ENCODE measurements at regions not wholly inside any gene's neighbourhood (a gene's known extent, or its start where the extent isn't known, plus 50 kb on each side); places are given as distances from the start of the nearest gene placed in this dataset.

DNA sequence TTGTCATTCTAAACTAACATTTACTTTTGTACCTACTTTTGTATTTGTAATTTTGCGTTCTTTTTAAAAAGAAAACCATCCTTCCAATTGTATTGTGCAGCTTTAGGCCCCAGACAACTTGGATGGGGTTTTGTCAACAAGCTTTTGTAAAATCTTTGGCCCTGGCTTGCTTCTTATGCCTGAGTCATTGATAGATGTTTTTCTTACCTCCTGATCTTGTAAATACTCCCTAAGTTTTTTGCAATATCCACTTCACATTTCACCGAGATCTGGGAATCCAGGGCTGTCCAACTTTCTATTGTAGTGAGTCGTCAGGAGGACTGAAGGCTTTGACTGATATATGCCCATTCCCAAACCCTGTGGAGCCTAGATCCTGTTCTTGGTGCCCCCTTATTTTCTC is 126.9 kb upstream of the GUCY1A1 start:
- H3K4me3 ChIP-seq (ENCODE audit: low read depth, low read length), result no peak overlapping the region
- no peaks in the 10 kb centered on the region for H3K36me3 ChIP-seq (ENCODE audit: control insufficient read depth, insufficient read depth, low read length)
- ChIA-PET POLR2A (no interaction called here), CTCF (interaction anchor here (1.1 kb wide), 1 partner anchor 11 kb away, joined by 3 read pairs; no protein-coding TSS in a partner anchor)
- DNase-seq (ENCODE audit: low read depth), result no peak
- TF ChIP-seq, protein P1, sequence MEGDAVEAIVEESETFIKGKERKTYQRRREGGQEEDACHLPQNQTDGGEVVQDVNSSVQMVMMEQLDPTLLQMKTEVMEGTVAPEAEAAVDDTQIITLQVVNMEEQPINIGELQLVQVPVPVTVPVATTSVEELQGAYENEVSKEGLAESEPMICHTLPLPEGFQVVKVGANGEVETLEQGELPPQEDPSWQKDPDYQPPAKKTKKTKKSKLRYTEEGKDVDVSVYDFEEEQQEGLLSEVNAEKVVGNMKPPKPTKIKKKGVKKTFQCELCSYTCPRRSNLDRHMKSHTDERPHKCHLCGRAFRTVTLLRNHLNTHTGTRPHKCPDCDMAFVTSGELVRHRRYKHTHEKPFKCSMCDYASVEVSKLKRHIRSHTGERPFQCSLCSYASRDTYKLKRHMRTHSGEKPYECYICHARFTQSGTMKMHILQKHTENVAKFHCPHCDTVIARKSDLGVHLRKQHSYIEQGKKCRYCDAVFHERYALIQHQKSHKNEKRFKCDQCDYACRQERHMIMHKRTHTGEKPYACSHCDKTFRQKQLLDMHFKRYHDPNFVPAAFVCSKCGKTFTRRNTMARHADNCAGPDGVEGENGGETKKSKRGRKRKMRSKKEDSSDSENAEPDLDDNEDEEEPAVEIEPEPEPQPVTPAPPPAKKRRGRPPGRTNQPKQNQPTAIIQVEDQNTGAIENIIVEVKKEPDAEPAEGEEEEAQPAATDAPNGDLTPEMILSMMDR (IDR thresholded peaks at IDR 0.05; ENCODE audit: insufficient read depth, low read depth, low read length), result no peak
- no peaks in the 10 kb centered on the region for H3K27me3 ChIP-seq (ENCODE audit: control insufficient read depth, insufficient read depth, low read length)

DNA sequence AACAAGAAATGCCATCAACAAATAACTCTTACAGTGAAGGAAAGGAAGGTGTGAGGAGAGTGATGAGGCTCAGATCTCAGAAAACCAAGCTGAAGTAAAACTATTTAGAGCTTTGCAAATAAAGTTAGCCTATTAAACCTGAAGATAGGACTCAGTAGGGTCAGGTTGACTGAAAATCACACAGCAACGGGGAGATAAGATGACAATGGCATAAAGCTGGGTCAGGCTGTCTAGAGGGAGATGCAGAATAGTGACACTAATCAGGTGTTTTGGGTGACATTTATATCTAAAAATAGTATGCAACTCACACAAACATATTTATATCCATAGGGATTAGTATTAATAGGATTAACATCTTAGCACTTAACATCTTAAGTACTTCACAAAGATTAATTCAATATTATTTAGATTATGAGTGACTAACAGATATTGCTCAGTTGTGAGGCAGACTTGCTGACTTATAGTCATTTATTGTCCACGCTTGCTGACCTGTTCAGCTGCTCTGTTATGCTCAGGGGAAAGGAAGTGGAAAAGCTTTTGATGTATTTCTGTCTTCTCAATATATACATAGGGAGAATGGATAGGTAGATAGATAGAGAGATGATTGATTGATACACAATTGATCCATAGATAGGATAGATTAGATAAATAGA is 130.7 kb upstream of the GUCY1A1 start:
- ChIA-PET POLR2A (no interaction called here), CTCF (interaction anchor here (0.9 to 1.2 kb wide), 2 partner anchors 9 to 251 kb away, joined by 3 read pairs; no protein-coding TSS in a partner anchor)
- Histone ChIP-seq H3K4me3 (ENCODE audit: low read depth, low read length) (no peak overlapping the region), H3K36me3 (ENCODE audit: control insufficient read depth, insufficient read depth, low read length) (no peaks in the 10 kb centered on the region), H3K27me3 (ENCODE audit: control insufficient read depth, insufficient read depth, low read length) (no peaks in the 10 kb centered on the region)
- DNase-seq (ENCODE audit: low read depth), result no peak
- TF ChIP-seq, protein P1 (IDR thresholded peaks at IDR 0.05; ENCODE audit: insufficient read depth, low read depth, low read length), result no peak

DNA sequence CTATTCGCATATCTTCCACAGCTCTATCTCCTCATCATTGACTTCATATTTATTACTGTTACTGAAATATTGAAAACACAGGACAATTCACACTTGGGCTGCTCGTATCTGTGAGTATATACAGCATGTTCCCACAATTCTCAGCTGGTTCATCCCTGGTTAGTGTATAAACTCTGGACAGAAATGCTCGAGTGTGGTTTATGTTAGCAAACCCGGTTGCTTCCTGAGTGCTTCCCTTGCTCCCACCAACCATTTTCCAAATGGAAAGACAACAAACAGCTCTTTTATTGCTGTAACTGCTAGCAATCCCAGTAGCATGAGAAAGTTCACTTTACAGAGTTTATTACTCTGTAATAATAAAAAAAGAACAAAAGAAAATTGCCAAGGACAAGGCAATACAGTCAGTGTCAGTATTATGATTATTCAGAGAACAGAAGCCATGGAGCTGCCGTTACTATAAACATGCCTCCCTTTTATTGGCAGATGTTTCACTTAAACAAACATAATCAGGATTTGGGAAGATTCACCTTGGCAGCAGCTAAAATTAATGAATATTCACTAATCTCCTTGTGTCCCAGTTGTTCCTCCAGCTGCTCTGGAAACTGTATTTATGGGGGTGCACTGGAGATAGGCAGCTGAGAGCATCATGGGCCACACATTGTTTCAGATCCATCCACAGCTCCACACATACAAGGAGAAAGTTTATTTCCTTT is 134.1 kb upstream of the GUCY1A1 start:
- POLR2A ChIA-PET, result no interaction called here
- TF ChIP-seq, protein P1 (IDR thresholded peaks at IDR 0.05; ENCODE audit: insufficient read depth, low read depth, low read length), result no peak
- no peak for DNase-seq (ENCODE audit: low read depth)

DNA sequence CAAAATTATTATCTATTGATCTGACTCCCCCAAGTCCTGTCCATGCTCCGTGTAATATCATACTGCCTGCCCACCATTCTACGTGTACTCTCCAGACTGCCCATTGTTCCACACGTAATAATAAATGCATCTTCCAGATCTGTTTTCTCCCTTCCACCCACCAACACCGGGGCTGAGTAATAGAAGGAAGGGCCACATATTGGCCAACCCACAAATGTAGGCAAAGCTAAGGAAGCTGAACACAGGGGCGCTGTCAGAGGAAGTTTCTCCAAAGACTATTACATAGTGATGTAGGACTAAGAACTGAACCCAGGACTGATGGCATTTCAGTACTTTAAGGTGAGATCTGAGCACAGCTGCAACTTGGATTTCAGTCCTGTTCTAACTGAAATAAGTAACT is 135.8 kb upstream of the GUCY1A1 start:
- H3K4me3 ChIP-seq (ENCODE audit: low read depth, low read length), result no peak overlapping the region
- TF ChIP-seq, protein P1 (IDR thresholded peaks at IDR 0.05; ENCODE audit: insufficient read depth, low read depth, low read length), result no peak
- ChIA-PET POLR2A (no interaction called here), CTCF (interaction anchor here (1.0 kb wide), 1 partner anchor 14 kb away, joined by 3 read pairs; no protein-coding TSS in a partner anchor)
- no peaks in the 10 kb centered on the region for H3K27me3 ChIP-seq (ENCODE audit: control insufficient read depth, insufficient read depth, low read length)
- DNase-seq (ENCODE audit: low read depth), result no peak
- no peaks in the 10 kb centered on the region for H3K36me3 ChIP-seq (ENCODE audit: control insufficient read depth, insufficient read depth, low read length)

More for the DNA sequence above, 134.1 kb upstream of the GUCY1A1 start:
- no peaks in the 10 kb centered on the region for H3K27me3 ChIP-seq (ENCODE audit: control insufficient read depth, insufficient read depth, low read length)
- H3K4me3 ChIP-seq (ENCODE audit: low read depth, low read length), result no peak overlapping the region
- no peaks in the 10 kb centered on the region for H3K36me3 ChIP-seq (ENCODE audit: control insufficient read depth, insufficient read depth, low read length)
- CTCF ChIA-PET, result interaction anchor here (1.4 kb wide), 2 partner anchors 10 to 12 kb away, joined by 3 to 4 read pairs; no protein-coding TSS in a partner anchor

DNA sequence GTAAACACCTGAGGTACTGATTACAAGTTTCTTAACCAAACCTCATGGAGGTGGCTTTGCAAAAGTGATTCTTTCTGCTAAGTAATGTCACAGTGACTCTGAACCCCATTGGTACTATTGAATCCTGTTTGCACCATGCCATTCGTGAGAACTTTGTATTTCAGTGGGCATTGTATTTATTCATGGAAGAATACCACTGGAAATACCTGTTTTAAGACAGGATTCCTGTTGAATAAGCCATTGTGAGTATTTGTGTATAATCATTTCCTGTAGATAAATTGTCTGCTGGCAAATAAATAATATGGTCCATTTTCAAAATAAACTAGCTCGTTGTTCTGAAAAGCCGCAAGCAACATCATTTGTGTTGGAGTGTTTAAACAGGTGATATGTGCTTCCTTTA is 136.4 kb upstream of the GUCY1A1 start:
- DNase-seq (ENCODE audit: low read depth), result no peak
- Histone ChIP-seq H3K27me3 (ENCODE audit: control insufficient read depth, insufficient read depth, low read length) (no peaks in the 10 kb centered on the region), H3K4me3 (ENCODE audit: low read depth, low read length) (no peak overlapping the region), H3K36me3 (ENCODE audit: control insufficient read depth, insufficient read depth, low read length) (no peaks in the 10 kb centered on the region)
- CTCF ChIA-PET, result interaction anchor here (1.0 kb wide), 1 partner anchor 15 kb away, joined by 3 read pairs; no protein-coding TSS in a partner anchor
- TF ChIP-seq, protein P1 (IDR thresholded peaks at IDR 0.05; ENCODE audit: insufficient read depth, low read depth, low read length), result no peak
- POLR2A ChIA-PET, result no interaction called here
